ENCODE measurements at regions not wholly inside any gene's neighbourhood (a gene's known extent, or its start where the extent isn't known, plus 50 kb on each side); places are given as distances from the start of the nearest gene placed in this dataset.

- TF ChIP-seq POLR2AphosphoS5 (IDR thresholded peaks at IDR 0.05; ENCODE audit: low read depth, low read length) (no peak), POLR2A (IDR thresholded peaks at IDR 0.05; ENCODE audit: low read depth, low read length) (no peak), TAF1 (IDR thresholded peaks at IDR 0.05; ENCODE audit: borderline replicate concordance, low read depth, low read length) (no peak)
Measured at GRCh38 chr13:59326717-59327116, 837.0 kb downstream of the DIAPH3 start.

All from GM12892 (cell line).